PC-9 (cell line): ENCODE measurements at regions not wholly inside any gene's neighbourhood (a gene's known extent, or its start where the extent isn't known, plus 50 kb on each side); places are given as distances from the start of the nearest gene placed in this dataset.

Source experiments
- CTCF ChIP-seq: fragments of 200-600 bp; sonication (generic); conservative IDR thresholded peaks from 2 replicates; pipeline ENCODE4 v1.6.1; 2017; ENCODE audit warnings: mixed run types, antibody characterized with exemption, mild to moderate bottlenecking, moderate library complexity
- EZH2 ChIP-seq: fragments of 200-600 bp; sonication (generic); IDR thresholded peaks from 2 replicates; pipeline ENCODE4 v1.8.0; 2017; ENCODE audit warnings: antibody characterized with exemption, low read depth

GRCh38 chr5:2610986-2611385 is 140.5 kb downstream of the IRX2 start:
- TF ChIP-seq CTCF: no peak
- TF ChIP-seq EZH2: no peak
